GM19397 (cell line): ENCODE measurements at regions not wholly inside any gene's neighbourhood (a gene's known extent, or its start where the extent isn't known, plus 50 kb on each side); places are given as distances from the start of the nearest gene placed in this dataset.
A peak's percentile ranks its signal among the peaks of the same experiment; 100 is the strongest.
"Not testable (repeated sequence)": the region's sequence is repeated elsewhere in the genome, so short reads cannot be mapped to it uniquely, and the experiment has no call there.

Experiments used
- ATAC-seq: cut with Tn5 transposase; IDR thresholded peaks from one replicate; pipeline ENCODE4 v1.9.1; 2021; ENCODE audit warnings: mild to moderate bottlenecking, moderate library complexity; ENCODE audit not compliant: unreplicated experiment

DNA sequence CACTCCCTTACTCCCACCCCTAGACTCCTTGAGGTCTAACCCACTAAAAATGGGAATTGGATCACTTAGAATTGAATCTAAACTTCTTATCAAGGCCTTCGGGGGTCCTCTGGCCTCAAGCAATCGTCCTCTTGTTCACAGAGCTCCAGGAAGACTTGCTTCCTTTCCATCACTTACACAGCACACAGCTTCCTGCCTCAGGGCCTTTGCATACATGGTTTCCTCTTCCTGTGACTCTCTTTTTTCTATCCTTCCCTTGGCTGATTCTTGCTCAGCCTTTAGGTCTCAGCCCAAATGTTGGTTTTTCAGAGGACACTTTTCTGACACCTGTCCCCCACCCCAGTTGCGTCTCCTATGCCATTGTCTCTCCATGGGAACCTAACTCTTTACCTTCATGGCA, 50.0 kb upstream of the ALDH1B1 start:
- ATAC-seq, result no peak

DNA sequence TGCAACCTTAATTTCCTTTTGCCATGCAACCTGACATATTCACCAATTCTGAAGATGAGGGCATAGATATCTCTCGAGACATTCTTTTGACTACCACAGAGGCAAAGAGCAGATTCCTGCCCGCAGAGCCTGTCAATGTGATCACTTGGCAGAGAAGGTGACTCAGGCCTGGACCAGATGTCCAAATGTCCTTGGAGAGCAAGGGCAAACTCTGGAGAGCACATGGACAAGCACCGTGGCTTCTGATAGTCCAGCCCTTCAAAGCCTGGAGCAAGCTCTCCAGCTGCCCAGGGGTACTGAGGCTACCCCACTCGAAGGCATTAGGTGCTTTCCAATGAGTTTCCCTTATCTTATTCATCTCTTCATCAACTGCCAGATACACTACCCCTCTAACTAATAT, 50.4 kb upstream of the ALDH1B1 start:
- no peak for ATAC-seq

DNA sequence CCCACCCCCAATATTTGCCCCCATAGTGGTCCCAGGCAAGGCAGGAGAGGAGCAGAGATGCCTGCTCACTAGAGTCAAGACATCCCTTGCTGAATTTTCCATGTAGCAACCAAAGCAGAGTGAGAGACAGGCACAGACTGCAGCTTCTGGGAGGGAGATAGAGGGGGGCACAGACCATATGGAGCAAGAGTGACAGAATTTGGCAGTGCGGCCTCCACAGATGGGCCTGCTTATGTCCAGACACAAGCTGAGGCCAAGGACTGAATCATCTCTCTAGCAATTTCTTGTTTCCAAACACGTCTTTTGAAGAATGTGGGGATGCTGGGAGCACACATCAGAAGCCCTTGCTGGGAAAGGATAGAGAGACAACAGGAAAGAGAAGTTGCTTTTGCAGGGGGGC, 53.0 kb upstream of the ALDH1B1 start:
- no peak for ATAC-seq

DNA sequence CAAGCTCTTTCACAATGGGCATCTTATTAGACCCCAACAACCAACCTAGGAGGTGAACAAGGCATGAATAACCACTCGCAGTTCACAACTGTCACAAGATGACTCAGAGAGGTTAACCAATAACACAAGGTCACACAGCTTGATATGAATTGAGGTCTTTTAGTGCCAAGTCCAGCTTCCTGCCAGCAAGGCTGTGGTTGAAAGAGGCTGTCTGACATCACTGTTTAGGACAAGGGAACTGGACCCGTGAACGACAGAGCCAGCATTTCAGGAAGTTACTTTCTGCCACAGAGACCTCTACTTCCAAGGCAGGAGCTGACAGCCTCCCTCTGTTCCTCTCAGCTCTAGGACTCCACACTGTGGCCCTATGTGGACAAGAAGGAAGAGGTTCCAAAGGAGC, 53.4 kb upstream of the ALDH1B1 start:
- peak; percentile 53 for ATAC-seq

DNA sequence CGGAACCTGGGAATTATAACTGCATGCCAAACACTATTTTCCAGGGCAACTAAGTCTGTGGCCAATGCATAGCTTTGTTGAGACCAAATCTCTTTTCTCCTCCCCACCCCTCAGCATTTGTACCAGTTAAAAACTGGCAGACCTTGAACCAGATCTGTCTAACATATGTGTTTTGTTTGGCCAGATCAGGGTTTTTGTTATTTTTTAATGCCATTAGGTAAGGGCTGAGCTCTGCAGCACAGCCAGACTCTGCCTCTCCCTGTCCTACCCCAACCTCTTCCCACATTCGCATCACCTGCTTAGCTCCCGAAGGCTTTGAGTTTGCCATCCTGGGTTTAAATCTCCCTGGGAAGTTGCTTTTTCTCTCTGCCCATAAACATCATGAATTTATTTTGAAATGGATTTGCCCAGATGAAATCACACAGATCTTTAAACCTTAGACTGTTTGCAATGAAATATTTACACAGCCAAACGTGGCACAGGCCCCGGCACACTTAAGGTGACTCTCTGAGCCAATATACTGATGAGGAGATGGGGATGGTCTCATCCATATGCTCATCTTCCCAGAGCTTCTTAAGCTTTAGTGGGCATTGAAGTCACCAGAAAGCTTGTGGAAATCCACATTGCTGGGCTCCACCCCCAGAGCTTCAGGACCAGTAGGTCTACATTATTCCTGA, 54.0 kb upstream of the ALDH1B1 start:
- ATAC-seq, result no peak

DNA sequence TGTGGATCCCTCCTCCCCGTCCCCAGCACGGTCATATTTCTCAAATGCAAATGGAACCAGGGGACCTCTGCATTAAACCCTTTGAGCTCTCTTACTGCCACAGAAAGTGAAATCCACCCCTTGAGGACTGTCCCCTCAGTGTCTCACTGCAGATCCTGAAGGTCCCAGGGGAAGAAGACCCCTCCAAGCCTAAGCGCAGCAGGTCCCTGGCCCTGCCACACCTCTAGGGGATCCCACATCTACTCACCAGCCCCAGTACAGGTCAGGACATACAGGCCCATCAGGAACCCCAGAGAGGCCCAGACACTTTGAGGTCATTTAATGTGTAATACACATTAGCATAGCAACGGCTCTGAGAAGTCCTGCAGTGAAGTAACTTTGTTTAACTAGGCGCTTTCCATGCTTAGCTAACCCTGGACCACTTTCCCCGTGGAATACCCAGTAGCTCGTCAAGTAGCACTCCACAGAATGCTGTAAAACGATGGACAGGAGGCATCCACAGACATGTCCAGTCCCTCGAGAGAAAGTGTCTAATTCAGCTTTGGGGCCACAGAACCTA, 54.7 kb upstream of the ALDH1B1 start:
- ATAC-seq, result no peak

DNA sequence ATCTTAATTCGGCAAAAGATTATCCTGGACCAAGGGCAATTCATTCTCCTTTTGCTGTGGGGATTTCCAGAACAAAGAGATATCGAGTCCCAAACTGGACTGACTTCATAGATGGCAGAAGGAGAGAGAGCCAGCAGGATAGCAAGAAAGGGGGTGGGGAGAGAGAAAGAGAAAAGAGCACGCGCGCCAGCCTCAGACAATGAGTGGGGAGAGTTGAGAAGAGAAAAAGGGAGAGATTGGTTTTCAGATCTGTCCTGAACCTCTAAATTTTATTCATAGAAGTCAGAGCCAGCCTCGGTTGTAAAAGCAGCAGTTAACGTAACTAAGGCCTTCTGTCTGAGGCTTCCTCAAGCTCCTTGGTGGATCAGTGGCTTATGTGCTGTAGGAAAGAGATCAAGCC, 55.3 kb upstream of the ALDH1B1 start:
- no peak for ATAC-seq

DNA sequence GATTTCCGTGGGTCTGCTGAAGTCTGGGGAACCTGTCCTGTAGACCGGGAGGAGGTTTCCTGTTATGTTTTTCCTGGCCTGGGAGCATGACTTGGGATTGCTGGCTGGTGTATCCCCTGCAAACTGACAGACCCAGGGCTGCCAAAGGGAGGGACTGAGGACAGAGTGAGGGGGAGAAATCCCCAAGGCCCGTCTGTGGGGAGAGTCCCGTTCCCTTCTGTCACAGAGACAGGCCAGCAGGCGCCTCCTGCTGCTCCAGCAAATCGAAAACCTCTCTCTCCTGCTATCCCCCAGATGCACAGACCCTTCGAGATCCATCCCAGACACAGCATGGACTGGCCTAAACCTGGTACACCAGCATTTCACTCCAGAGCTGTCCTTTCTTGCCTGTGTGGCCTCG, 56.2 kb upstream of the ALDH1B1 start:
- ATAC-seq, result no peak

DNA sequence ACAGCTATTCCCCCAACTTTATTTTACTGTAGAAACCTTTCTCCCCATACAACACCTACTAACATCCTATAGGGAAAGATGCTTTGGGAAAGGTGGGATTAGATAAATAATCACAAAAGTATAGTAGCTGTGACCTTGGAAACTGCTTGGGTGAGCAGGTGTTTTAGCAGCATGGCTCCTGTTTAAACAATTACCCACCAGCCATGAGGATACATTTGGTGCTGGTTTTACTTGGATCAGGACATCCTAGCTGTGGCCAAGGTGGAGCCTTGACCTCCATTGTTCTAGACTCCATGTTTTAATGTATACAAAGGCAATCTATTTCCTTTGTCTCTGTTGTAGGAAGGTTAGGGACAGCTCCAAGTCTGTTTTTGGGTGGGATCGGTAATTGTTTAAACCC, 56.8 kb upstream of the ALDH1B1 start:
- no peak for ATAC-seq

DNA sequence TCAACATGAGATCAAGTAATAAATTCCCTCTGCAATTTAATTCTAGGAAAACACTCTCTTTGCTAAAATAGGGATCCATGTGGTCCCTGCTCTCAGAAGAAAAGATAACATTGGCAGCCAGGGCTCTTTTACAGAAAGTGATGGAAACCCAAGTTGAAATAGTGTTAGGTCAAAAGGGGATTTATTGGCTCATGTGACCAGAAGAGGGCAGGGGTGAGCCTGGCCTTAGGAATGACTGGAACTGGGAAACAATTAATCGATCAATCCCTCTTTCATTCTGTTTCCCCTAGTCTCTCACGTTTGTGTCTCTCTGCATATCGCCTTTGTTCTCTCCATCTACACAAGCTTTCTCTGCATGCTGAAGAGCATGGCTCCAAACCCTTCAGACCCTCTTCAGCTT, 58.3 kb upstream of the ALDH1B1 start:
- no peak for ATAC-seq

DNA sequence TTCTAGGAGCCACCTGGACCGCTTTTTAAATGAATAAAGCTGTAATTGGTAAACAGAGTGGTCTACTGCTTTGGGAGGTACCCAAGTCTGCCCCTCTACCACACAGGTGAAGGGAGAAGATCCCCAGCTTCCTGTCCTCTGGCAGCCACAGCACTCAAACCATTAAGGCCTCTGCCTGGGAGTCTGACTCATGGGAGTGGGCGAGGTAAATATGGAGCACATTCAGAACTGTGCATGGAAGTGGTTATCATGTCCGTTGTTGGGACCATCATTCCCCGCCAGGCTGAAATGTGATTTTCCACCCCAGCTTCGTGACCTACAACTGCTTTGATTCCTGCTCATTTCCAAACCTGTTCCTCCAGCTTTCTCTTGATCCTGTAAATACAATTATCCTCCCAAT, 59.5 kb upstream of the ALDH1B1 start:
- no peak for ATAC-seq

DNA sequence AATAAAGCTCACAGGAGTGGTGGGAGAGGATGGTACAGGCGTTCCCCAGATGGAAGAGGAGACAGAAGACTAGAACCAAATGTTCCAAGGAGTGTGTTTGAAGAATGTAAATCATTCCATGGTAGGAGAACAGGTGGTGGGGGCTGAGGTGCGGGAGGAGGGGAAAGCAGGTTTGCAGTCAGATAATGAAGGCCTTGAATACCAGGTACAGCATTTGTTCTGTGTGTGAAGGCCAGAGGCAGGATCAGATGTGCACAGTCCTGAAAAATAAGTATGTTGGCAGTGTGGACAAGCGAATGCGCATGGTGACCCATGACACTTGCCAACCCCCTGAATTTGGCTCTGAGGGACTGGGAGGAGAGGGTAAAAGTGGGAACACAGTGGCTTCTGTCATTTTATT, 59.9 kb upstream of the ALDH1B1 start:
- ATAC-seq, result no peak

DNA sequence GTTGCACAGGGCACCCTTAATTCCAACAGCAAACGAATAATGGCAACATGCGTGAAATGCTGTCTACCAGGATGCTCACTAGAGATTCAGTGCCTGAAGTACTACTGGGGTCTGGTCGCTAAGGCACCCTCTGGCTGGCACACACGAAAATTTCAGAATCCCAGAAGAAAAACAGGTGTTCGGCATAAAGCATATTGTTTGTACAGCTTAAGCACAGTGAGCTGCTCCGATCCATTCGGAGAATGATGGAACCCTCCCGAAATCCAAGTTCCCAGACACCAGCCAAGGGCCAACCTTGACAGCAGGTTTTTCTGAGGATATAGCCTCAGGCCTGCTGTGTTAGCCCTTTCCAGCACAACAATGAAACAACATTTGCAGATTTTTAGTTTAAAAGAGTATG, 61.4 kb upstream of the ALDH1B1 start:
- ATAC-seq, result no peak

DNA sequence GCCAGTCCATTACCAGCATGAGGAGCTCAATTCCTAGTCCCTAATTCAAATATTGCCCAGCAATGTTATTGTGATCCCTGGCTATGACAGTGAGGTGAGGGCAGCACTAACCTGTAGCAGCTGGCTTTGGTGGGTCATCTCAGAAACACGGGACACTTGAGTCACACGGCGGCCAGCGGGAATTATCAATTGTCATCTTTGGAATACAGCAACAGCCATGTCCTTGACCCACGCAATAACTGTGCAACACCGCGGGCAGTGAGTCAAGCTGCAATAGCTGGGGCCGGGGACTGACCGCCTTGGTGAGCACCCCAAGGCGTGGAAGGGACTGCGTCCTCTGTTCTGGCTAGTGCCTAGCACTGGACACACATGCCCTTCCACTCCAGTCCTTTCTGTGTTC, 62.5 kb upstream of the ALDH1B1 start:
- no peak for ATAC-seq

DNA sequence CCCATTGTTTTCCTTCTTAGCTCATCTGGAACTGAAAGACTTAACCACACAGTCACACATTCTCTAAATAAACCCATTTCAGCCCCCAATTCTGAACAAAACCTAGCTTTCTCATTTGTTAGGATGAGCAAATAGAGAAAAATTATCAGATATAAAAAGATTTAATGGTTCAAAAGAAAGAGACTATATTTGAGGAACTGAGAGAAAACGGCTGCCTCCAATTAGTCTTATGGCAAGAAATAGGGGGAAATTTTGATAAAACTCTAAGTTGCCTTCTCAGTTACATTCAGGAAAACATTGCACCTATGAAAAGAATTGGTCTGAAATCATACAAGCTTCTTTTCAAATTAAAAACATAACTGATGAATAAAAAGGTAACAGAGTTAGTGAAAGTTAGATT, 63.7 kb upstream of the ALDH1B1 start:
- ATAC-seq, result no peak

DNA sequence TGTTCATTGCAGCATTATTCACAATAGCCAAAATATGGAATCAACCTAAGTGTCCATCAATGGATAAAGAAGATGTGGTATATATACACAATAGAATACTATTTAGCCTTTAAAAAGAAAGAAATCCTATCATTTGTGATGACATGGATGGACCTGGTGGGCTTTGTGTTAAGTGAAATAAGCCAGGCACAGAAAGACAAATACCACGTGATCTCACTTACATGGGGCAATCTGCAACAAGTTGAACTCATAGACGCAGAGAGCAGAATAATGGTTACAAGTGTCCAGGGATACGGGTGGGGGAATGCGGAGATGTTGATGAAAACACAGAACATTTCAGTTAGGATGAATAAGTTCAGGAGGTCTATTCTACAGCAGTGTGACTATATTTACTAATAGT, 66.4 kb upstream of the ALDH1B1 start:
- ATAC-seq, result no peak

DNA sequence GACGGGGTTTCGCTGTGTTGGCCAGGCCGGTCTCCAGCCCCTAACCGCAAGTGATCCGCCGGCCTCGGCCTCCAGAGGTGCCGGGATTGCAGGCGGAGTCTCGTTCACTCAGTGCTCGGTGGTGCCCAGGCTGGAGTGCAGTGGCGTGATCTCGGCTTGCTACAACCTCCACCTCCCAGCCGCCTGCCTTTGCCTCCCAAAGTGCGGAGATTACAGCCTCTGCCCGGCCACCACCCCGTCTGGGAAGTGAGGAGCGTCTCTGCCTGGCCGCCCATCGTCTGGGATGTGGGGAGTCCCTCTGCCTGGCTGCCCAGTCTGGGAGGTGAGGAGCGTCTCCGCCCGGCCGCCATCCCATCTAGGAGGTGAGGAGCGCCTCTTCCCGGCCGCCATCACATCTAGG, 68.3 kb upstream of the ALDH1B1 start:
- not testable (repeated sequence) for ATAC-seq

DNA sequence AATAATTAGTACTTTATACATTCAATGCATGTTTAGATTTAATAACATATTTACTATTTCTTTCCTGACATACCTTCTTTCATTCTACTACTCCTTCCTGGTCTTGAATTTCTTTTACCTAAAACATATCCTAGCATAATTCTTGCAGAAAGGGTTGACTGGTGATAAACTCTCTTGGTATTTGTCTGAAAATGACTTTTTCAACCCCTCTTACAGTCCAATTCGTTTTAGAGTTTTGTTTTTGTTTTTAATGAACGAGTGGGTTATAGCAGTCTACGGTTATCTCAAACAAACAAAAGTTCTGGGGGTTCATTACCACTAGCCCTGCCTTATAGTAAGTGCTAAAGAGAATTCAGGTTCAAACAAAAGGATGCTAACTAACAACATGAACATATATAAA, 69.6 kb upstream of the ALDH1B1 start:
- ATAC-seq, result no peak

DNA sequence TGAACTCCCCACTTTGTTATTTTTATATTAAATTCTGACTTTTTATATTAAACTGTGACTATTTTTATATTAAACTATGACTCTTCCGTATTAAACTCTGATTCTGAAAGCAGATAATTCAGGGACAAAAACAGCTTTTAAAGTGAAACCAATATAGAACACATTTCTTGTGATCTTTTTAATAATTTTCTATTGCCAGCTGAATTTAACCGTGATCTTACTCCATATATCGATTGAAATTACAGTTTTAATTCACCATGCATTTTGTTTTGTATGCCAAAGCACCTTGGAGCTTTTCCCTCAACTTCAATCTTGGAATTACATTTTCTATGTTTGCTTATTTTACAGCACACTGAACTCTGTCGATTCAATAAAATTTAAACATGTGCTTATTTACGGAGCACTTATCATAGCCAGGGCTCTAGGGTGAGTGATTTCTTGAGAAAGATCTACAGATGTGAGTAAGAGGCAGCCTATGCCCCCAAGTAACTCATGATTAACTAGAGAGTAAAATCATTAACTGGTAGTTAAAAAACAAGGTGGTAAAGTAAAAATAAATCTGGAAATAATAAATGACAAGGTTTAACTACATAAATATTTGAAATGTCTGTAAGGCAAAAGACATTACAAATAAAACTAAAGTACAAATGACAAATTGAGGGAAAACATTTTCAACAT, 72.9 kb upstream of the ALDH1B1 start:
- no peak for ATAC-seq

DNA sequence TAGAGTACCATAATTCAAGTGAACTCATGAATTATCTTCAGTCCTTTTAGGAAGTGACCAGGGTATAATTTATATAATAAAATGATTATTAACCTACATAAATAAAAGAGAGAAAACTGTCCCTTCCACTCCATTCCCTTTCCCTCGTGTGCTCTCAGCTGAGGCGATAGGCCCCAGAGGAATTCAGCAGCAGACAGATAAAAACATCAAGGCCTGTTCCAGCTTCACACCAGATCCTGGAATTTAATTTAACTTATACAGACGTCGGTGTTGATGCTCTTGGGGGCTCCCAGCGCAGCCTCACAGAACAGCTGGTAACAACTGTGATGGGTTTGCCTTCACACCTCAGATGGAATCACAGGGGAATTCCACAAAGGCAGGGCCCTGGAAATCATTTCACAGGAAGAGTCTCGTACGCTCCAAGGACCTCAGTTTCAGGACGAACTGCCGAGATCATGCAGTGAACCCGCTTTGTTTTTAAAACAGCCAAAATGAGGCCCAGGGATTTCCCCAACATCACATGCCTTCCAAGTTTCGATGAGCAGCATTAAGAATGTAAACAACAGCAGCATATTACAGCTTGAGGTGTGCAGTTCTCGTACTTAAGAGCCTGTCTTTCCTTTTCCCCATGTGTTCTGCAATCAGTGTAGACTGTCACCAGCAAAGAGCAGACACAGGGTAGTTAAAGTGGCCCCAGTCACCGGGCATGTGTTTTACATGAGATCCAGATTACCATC, 73.6 kb upstream of the ALDH1B1 start:
- peak; percentile 92 for ATAC-seq

DNA sequence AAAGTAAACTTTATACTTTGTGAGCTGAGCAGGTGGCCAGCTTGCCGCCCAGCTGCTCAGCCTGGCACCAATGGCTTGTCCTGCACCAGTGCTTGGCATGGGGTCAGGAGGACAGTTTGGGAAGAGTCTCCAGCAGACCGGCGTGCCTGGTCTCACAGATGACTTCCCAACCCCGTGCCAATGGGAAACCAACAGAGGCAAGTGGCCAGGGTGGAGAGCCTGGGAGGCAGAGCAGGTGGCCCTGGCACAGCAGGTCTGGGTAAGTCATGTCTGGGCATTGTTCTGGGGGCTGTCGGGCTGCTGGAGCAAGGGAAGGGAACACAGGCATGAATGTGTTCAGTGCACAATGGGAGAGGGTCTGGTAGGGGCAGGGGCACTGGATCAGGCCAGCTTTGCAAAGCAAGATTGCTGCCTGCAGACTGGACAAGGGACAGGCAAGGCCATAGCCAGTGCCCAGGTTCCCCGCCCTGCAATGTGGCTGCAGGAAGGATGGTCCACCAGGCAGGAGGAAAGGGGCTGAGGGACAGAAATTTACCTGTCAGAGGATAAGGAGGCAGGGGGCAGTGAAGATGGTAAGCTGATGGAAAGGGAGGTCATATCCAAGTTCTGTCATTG, 76.2 kb upstream of the ALDH1B1 start:
- ATAC-seq, result no peak
